Occipital lobe (tissue), 1 donor: ENCODE measurements at regions not wholly inside any gene's neighbourhood (a gene's known extent, or its start where the extent isn't known, plus 50 kb on each side); places are given as distances from the start of the nearest gene placed in this dataset.

Source experiments
- DNase-seq: peaks from one replicate; lab custom pipeline; 2025; lab: John Stamatoyannopoulos, UW

DNA sequence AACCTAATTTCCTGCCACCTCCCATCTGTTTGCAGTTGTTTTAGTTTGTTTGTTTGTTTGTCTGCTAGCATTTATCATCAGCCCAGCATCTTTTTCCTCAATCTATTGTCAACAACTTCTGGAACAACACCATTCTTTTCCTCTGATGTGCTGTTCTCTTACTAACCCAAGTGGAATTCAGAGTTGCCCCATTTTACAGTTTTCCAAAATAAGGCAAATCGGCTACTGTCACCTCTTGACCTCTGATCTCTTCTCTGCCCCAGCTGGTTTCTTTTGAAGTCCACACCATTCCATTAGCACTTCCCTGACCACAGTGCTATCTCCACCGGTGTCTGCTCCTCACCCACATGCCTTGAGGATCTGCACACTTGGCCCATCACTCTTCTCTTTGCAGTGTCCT is 102.4 kb downstream of the EFNB2 start:
- no peak for DNase-seq

DNA sequence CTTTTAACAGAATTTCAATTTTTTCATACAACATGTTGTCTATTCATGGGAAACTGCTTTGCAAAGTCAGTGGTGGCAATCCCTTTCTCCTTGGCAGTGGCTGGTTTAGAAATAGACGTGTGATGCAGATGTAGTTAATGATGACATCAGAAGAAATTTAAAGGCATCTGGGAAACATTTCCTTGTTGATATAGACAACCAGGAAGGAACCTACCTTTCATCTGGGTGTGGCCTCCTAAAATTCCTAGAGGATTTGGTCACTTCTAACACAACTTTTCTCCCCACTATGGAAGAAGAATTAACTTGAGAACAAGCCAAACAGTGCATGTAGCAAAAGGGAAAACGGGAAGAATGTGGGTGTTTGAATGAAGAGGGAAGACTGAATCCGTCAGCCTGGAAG is 102.8 kb downstream of the EFNB2 start:
- DNase-seq, result no peak

DNA sequence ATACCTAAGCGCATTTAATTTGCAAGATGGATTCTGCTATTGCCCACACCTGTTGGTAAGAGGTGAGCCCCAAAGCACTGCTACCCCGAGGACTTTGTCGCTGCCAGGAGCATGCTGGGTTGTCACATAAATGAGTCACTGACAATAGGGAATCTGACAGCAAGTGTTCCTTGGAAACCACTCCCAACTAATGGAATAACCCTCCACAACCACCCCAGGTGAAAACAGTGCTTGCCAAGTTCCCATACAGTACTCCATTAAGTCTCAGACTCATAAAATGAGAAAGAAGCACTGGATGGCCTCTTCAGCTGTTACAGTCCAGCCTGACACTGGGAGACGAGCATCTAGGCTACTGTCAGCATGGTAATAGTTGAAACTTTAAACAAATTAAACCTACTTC is 108.6 kb downstream of the EFNB2 start:
- DNase-seq, result no peak

DNA sequence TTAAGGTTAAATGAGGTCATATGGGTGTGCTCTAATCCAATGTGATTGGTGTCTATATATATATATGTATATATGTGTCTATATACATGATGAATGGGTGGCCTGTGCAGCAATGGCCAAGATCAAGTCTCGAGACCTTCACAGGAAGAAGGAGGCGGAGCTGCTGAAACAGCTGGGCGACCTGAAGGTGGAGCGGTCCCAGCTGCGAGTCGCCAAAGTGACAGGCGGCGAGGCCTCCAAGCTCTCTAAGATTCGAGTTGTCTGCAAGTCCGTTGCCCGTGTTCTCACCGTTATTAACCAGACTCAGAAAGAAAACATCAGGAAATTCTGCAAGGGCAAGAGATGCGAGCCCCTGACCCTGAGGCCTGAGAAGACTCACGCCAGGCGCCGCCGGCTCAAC is 109.8 kb downstream of the EFNB2 start:
- no peak for DNase-seq

DNA sequence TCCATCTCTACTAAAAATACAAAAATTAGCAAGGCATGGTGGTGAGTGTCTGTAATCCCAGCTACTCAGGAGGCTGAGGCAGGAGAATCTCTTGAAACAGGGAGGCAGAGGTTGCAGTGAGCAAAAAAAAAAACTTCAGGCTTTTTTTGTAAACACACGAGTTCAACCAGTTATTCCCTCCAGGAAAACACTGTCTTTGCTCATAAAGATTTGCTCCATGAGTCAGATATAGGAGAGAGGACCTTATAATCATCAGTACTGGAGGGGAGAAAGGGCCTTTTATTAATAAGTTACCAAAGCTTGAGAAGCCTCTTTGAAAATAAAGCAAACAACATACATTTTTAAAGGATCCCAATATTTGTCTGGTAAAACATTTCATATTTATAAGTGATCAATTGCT is 110.7 kb downstream of the EFNB2 start:
- DNase-seq, result no peak

DNA sequence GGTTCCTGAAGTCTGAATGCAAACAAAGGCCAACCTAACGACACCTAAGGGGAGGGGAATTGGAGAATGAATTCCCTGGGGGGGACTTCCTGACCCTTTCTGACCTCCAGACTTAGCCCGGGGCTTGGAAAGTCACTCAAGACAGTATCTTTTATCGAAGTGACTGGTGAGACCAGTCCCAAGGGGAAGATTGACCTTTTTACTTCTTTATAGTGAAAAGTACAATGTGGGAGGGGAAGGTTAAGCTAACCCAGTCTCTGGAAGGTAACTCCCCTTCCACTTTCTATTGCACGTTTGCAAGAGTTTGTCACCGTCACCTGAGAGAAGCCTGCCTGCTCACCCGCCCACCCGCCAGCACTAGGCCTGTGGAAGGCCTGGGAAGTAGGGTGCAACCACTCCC is 111.9 kb downstream of the EFNB2 start:
- no peak for DNase-seq

DNA sequence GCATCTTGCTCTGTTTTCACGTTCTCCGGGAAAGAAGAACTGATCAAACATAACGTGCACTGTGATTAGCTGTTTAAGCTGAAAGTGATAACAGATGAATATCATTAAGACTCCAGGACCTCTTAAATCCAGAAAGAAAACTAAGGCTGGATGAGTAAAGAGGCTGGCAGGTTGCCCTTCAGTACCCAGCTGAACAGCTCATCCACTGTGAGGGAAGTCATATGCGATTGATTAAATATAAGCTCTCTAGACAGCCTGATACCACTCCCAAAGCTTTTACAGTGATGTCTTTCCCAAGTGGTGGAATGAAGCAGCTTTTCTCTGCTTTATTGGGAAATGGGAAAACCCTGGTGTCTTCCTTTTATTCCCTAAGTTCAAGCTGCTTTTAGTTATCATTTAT is 116.9 kb downstream of the EFNB2 start:
- DNase-seq, result no peak

DNA sequence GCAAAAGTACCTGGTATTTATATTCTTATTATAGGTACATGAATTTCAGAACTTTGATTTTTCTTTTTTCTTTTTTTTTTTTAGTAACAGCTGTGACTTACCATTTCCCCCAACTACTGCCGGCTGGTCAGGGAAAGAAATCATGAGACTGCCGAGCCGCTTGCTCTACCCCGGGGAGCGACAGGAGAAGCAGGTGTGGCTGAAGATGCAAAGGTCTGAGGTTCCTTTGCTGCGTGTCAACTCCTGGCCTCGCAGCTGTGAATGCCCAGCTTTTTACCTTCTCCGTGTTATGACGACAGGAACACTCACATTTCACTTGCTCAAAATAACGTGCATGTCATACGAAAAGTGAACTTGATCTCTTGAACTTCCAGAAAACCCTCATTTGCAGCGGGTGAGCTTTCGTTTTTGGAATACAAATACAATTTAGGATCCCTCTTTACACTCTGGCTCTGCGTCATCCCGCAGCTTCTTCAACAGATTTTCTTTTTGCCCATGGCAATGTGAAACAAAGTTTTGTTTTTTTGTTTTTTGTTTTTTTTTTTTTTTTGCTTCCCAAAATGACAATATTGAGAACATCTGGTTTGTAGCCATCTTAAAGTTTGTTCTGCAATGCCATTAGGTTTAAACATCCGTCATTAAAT is 117.9 kb downstream of the EFNB2 start:
- DNase-seq, result no peak

DNA sequence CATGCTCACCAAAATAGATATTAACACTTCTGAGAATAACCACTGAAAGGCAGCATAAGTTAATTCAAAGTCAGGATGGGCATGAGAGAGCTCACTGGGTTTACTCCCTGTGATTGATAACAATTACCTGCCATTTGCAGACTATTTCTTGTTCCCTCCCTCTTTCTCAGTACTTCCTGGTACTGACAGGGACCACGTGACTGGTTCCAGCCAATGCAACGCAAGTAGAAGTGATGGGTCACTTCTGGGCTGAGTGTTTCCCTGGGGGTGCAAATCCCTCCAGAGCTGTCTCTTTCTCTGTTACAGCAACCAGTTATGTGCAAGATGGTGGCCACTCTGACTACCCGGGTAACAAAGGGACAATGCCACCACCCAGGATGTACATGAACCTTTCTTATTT is 118.8 kb downstream of the EFNB2 start:
- no peak for DNase-seq

DNA sequence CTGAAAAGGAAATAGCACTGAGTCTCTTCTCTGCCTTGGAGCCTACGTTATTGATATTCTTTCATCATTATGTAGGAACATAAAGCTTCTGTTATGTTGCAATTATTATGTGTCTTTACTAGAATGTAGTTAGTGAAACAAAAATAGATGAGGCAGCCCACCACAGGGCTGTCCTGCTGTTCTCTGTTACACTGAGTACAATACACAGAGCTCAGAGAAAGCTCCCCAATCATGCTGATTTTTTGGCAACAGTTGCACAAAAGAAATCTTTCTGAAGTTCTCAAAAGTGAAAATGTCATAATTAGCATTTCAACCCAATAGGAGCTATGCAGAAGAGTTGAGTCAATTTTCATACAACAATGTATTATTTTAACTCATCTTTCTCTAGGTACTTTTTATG is 119.5 kb downstream of the EFNB2 start:
- no peak for DNase-seq

DNA sequence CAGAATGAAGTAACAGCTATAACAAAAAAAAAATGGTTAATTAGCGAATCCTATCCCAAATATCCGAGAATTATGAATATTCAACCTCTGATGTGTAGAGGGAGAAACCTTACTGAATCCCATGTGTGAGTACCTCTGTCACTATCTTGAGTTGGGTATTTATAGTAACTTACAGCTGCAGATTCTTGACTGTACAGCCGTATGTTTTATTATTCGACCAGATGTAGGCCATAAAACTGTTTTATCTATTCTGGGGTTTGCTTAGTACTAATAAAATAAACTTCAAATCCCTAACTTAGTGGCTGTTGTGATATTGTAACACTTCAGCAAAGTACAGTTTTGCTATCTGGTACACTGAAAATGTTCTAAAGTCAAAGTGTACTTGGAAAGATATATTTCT is 120.0 kb downstream of the EFNB2 start:
- no peak for DNase-seq

DNA sequence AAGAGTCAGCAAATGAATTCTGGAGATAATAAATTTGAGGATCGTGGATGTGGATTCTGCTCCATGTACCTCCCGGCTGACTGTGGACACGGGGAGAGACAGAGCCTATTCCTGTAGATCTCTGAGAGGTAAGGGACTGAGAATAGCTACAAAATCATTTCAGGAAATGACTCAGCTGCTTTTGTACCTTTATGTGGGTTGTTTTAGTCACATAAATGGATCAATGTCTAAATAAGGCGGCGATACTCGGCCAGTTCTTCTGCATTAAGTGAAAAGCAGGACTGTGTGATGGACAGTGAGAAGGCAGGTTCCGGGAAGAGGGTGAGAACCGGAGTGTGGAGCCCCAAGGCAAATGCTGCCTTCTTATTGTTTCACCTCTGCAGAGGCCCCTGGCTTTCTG is 128.1 kb downstream of the EFNB2 start:
- no peak for DNase-seq

DNA sequence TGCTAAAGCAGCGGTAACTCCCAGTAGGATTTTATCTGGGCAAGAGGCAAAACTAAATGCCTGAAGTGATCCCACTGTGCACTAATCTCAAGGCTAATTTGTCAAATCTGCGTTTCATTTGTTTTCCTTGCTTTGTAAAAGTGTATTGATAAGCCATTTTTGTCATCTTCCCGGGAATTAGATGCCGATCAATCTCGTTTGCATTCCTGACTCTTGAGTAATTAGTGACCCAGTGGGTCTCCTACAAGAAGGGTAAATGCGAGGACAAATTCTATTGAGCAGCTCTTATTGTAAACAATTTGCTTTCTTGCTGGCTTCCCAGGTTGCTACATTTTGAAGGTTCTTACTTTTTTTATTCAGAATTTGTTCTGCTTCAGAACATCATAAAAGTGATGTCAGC is 129.7 kb downstream of the EFNB2 start:
- no peak for DNase-seq

DNA sequence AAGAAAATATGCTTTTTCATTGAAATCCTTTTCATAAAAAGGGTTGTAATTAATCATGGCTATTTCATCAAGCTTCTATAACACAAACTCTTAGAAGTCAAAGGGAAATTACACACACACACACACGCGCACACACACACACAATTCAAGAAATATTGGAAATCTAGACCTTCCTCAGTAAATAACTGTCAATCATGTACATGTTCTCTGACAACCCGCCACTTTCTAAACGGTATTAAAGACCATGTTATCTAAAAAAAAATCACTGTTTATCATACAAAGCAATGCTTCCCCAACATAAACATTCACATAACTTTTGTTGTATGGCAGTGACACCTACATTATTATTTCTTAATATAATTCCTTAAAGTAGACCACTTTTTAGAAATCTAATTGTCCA is 132.2 kb downstream of the EFNB2 start:
- DNase-seq, result no peak

DNA sequence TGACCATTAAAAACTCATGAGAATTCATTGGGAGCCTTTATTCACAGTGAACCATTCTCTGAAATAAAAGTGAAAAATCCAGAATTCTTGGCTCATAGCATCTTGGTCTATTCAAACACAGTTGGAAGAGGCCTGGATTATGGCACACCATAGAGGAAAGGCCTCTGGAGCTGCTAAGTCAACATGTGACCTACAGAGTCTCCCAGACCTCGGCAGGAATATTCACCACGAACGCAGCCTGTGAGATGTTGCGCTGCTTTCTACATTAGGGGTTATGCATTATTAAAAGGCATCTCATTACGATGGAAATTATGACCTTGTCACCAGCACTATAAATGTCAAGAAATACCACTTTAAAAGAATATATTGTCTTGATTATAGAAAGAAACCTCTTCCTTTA is 132.6 kb downstream of the EFNB2 start:
- DNase-seq, result no peak

DNA sequence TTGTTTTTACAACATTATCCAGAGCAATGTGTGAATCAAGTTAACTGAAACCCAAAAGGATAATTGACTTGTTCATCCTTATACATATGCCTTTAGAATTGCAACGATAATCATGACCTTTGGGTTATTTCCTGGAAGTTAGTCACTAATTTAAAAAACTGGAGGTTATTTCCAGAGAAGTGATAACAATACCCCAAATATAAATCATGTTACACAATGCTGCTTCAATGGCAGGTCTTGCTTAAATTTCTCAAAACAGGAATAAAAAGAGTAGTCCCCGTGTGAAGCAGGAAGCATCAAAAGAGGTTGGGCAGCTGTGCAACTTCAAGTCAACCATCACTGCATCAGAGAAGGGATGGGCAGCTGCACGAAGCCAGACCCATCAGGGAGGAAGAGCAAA is 134.4 kb downstream of the EFNB2 start:
- no peak for DNase-seq

DNA sequence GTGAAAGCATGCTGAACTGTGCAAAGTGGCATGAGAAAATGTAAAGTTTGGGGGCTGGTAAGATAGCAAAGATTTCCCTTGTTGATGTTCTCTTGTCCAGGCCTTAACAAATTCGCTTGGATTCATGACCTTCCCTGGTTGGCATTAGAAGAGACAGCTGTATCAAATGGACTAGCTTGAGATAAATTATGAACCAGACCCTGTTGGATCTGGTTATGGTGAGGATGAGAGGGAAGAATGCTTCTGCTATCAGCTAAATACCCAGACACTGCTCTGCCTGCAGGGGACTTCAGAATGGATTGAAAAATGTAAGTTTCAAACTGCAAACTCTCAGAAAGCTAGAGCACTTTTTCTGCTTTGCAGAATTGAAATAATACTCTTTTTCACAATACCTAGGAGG is 135.2 kb downstream of the EFNB2 start:
- no peak for DNase-seq

DNA sequence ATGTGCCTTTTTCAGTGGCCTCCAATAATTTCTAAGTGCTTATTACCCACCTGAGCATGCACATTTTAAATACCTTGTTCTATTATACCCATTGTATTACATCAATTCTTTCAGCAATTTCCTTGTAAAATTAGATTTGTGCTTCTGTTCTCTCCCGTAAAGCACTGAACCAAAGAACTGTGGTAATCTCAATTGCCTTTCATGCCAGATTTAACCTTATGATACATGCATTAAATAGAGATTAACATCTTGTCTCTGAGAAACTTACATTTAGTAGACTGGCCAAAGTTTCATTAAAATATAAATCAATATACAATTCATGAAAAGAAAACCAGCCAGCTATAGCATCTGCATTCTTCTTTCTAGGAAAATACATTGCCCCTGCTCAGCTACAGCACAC is 137.2 kb downstream of the EFNB2 start:
- DNase-seq, result no peak

DNA sequence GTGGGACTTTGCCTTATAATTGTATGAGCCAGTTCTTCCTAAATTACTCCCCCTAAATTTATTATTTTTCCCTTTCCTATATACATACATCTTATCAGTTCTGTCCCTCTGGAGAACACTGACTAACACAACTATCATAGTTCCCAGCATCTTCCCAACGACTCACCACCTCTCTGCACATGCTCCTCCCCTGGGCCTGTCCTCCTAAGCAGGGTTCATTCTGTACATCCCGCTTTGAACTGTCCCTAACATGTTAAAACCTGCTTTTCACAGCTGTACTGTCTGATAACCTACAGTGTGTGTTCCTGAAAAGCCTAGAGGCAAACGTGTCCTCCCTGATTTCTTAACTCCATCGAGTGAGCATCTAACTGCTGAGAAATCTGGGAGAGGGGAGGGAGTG is 141.7 kb downstream of the EFNB2 start:
- DNase-seq, result no peak

DNA sequence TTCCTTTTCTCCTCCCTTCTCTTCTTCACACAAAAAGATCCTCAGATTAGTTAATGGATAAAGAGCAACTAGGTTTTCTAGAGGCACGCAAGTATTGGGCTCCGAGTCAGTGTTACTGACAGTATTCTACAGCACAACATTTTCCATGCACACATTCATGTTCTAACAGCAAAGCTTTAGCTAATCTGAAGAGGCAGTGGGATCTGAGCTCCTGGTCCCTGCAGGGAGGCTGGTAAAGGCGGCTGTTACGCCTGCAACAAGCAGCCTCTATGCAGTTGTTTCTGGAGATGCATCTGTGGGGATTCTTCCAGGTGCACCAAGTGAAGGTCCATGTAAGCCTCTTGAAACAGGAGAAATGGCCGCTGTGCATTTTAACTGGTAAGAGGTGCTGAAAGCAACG is 143.8 kb downstream of the EFNB2 start:
- no peak for DNase-seq

DNA sequence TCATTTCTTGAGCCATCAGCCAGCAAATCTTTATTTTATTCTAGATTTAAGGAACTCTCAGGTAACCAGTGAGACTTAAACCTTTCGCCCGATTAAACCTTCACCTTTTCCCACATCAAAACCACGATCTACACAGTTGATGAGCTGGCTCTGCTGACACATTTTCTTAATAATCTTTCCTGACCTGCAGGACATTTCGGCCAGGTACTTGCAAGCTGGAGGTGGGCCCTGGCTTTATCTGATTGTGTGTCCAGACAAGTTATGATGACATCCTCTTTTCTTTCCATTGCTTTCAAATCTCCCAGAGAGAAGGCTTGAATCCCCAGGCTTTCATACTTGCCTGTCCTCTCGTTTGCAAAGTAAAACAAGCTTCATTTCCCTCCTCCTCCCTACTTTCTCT is 144.2 kb downstream of the EFNB2 start:
- DNase-seq, result no peak

DNA sequence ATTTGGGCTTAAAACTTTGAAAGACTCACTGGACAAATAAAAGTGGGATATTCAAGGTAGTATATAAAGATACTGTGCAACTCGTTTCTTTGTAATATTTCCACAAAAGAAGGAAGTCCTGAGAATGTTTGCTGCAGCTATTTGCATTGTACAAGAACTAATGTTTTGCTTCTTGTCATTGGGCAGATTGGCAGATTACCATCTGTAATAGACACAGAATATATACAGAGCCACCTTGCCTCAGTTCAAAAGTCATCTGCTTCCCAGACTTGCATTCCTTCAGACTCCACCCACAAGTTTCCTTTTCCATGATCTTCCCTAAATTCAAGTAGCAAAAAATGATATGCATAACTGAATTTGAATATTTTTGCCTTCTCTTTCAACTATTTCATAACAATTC is 145.1 kb downstream of the EFNB2 start:
- DNase-seq, result no peak

DNA sequence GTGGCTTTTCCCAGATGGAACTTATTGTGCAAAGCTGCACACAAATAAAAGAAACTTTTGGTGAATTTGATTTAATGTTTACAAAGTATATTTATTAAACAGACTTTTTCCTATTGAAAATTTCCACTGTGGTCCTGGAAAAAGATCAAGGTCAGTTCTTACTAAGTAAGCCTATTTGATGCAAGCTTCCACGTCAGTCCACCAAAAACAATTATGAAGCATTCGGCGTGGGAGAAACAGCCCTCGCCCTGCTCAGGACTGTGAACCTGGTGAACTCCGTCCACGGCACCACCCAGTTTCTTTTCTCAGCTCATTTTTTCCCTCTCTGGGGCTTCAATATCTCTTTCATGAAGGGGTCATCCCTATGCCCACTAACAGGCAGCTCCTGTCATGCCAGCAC is 149.8 kb downstream of the EFNB2 start:
- no peak for DNase-seq

DNA sequence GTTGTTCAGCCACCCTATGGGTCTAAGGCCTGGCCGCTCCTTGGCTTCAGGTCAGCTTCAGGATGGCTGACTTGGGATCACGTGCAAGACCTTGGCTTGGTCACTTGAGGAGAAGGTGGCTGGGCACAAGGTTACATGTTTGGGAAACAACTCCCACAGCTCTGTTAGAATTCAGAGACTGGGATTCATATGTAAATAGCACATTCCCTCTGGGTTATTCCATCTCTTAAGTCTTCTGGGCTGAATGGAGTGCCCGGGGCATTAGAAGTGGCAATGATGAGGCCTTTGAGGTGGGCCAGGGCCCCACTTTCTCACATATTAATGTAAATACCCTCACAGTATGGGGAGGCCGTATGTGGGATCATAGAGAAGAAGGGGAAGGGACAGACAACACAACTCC is 150.9 kb downstream of the EFNB2 start:
- DNase-seq, result no peak
